ENCODE measurements at regions not wholly inside any gene's neighbourhood (a gene's known extent, or its start where the extent isn't known, plus 50 kb on each side); places are given as distances from the start of the nearest gene placed in this dataset.

- Mint-ChIP-seq H3K27ac (no peak overlapping the region), H3K36me3 (ENCODE audit: low read depth) (no peaks in the 10 kb centered on the region), H3K9me3 (ENCODE audit: low read depth) (no peaks in the 10 kb centered on the region), H3K27me3 (peaks cover 9% of the 10 kb centered on the region), H3K4me3 (no peak overlapping the region), H3K4me1 (no peaks in the 10 kb centered on the region)
- ATAC-seq (no peak), DNase-seq (no peak)
- ChIA-PET CTCF (no interaction called here), POLR2A (no interaction called here)
- intact Hi-C loops (cut with DNase I, micrococcal nuclease), result no loop called here
Observed at GRCh38 chr5:135695656-135696313, 117.0 kb upstream of the CXCL14 start.

- Mint-ChIP-seq H3K36me3 (ENCODE audit: low read depth) (no peaks in the 10 kb centered on the region), H3K4me1 (no peaks in the 10 kb centered on the region), H3K9me3 (ENCODE audit: low read depth) (no peaks in the 10 kb centered on the region), H3K27ac (no peak overlapping the region), H3K4me3 (no peak overlapping the region), H3K27me3 (peaks cover 9% of the 10 kb centered on the region)
- CTCF ChIA-PET, result no interaction called here
- intact Hi-C loops (cut with DNase I, micrococcal nuclease), result no loop called here
- POLR2A ChIA-PET, result no interaction called here
- no peak for ATAC-seq
- no peak for DNase-seq
Observed at GRCh38 chr5:135694906-135695305, 116.1 kb upstream of the CXCL14 start.

- H3K27me3 Mint-ChIP-seq, result peaks cover 9% of the 10 kb centered on the region
- ChIA-PET POLR2A (no interaction called here), CTCF (no interaction called here)
- ATAC-seq (no peak), DNase-seq (no peak)
- H3K4me1 Mint-ChIP-seq, result no peaks in the 10 kb centered on the region
- H3K9me3 Mint-ChIP-seq (ENCODE audit: low read depth), result no peaks in the 10 kb centered on the region
- H3K4me3 Mint-ChIP-seq, result no peak overlapping the region
- no peaks in the 10 kb centered on the region for H3K36me3 Mint-ChIP-seq (ENCODE audit: low read depth)
- no peak overlapping the region for H3K27ac Mint-ChIP-seq
- intact Hi-C loops (cut with DNase I, micrococcal nuclease), result no loop called here
Observed at GRCh38 chr5:135694012-135694411, 115.2 kb upstream of the CXCL14 start.

GRCh38 chr5:135693371-135693955 is 114.7 kb upstream of the CXCL14 start:
- peaks cover 11% of the 10 kb centered on the region for H3K27me3 Mint-ChIP-seq
- ATAC-seq (no peak), DNase-seq (no peak)
- no peaks in the 10 kb centered on the region for H3K9me3 Mint-ChIP-seq (ENCODE audit: low read depth)
- no peaks in the 10 kb centered on the region for H3K4me1 Mint-ChIP-seq
- H3K36me3 Mint-ChIP-seq (ENCODE audit: low read depth), result no peaks in the 10 kb centered on the region
- intact Hi-C loops (cut with DNase I, micrococcal nuclease), result no loop called here
- no peak overlapping the region for H3K27ac Mint-ChIP-seq
- CTCF ChIA-PET, result interaction anchor here (1.0 kb wide), 1 partner anchor 34 kb away, joined by 3 read pairs; no protein-coding TSS in a partner anchor
- POLR2A ChIA-PET, result no interaction called here
- H3K4me3 Mint-ChIP-seq, result no peak overlapping the region

- CTCF ChIA-PET, result interaction anchor here (1.3 kb wide), 1 partner anchor 234 kb away, joined by 4 read pairs; no protein-coding TSS in a partner anchor
- H3K36me3 Mint-ChIP-seq (ENCODE audit: low read depth), result no peaks in the 10 kb centered on the region
- H3K4me3 Mint-ChIP-seq, result no peak overlapping the region
- ATAC-seq (no peak), DNase-seq (no peak)
- POLR2A ChIA-PET, result no interaction called here
- H3K4me1 Mint-ChIP-seq, result no peaks in the 10 kb centered on the region
- H3K9me3 Mint-ChIP-seq (ENCODE audit: low read depth), result no peaks in the 10 kb centered on the region
- H3K27ac Mint-ChIP-seq, result no peak overlapping the region
- peaks cover 16% of the 10 kb centered on the region for H3K27me3 Mint-ChIP-seq
- intact Hi-C loops (cut with DNase I, micrococcal nuclease), result no loop called here
Observed at GRCh38 chr5:135691044-135691443, 112.3 kb upstream of the CXCL14 start.

GRCh38 chr5:135690466-135690865 is 111.7 kb upstream of the CXCL14 start:
- Mint-ChIP-seq H3K36me3 (ENCODE audit: low read depth) (no peaks in the 10 kb centered on the region), H3K4me3 (no peak overlapping the region), H3K27ac (no peak overlapping the region), H3K27me3 (peaks cover 18% of the 10 kb centered on the region), H3K4me1 (no peaks in the 10 kb centered on the region), H3K9me3 (ENCODE audit: low read depth) (no peaks in the 10 kb centered on the region)
- ChIA-PET POLR2A (no interaction called here), CTCF (interaction anchor here (1.3 kb wide), 1 partner anchor 234 kb away, joined by 4 read pairs; no protein-coding TSS in a partner anchor)
- ATAC-seq, result no peak
- DNase-seq, result no peak
- intact Hi-C loops (cut with DNase I, micrococcal nuclease), result no loop called here

- ChIA-PET CTCF (no interaction called here), POLR2A (no interaction called here)
- Mint-ChIP-seq H3K27me3 (peaks cover 16% of the 10 kb centered on the region), H3K27ac (no peak overlapping the region), H3K9me3 (ENCODE audit: low read depth) (no peaks in the 10 kb centered on the region), H3K4me3 (no peak overlapping the region), H3K4me1 (no peaks in the 10 kb centered on the region), H3K36me3 (ENCODE audit: low read depth) (no peaks in the 10 kb centered on the region)
- intact Hi-C loops (cut with DNase I, micrococcal nuclease), result no loop called here
- no peak for DNase-seq
- ATAC-seq, result no peak
Observed at GRCh38 chr5:135689506-135689905, 110.7 kb upstream of the CXCL14 start.

GRCh38 chr5:135688385-135688784 is 109.6 kb upstream of the CXCL14 start:
- Mint-ChIP-seq H3K4me1 (no peaks in the 10 kb centered on the region), H3K27me3 (peaks cover 19% of the 10 kb centered on the region), H3K9me3 (ENCODE audit: low read depth) (no peaks in the 10 kb centered on the region), H3K36me3 (ENCODE audit: low read depth) (no peaks in the 10 kb centered on the region), H3K4me3 (no peak overlapping the region), H3K27ac (no peak overlapping the region)
- intact Hi-C loops (cut with DNase I, micrococcal nuclease), result no loop called here
- DNase-seq, result no peak
- ATAC-seq, result no peak
- POLR2A ChIA-PET, result no interaction called here
- CTCF ChIA-PET, result no interaction called here

GRCh38 chr5:135683189-135683588 is 104.4 kb upstream of the CXCL14 start:
- intact Hi-C loops (cut with DNase I, micrococcal nuclease), result no loop called here
- peaks cover 12% of the 10 kb centered on the region for H3K27me3 Mint-ChIP-seq

GRCh38 chr5:135680713-135681112 is 101.9 kb upstream of the CXCL14 start:
- no peaks in the 10 kb centered on the region for H3K36me3 Mint-ChIP-seq (ENCODE audit: low read depth)
- ChIA-PET POLR2A (no interaction called here), CTCF (no interaction called here)
- H3K27ac Mint-ChIP-seq, result no peak overlapping the region
- DNase-seq (no peak), ATAC-seq (no peak)
- H3K9me3 Mint-ChIP-seq (ENCODE audit: low read depth), result peaks cover 8% of the 10 kb centered on the region
- H3K4me1 Mint-ChIP-seq, result no peaks in the 10 kb centered on the region
- H3K27me3 Mint-ChIP-seq, result peaks cover 4% of the 10 kb centered on the region
- H3K4me3 Mint-ChIP-seq, result no peak overlapping the region
- intact Hi-C loops (cut with DNase I, micrococcal nuclease), result no loop called here

More at GRCh38 chr5:135683189-135683588, 104.4 kb upstream of the CXCL14 start:
- Mint-ChIP-seq H3K36me3 (ENCODE audit: low read depth) (no peaks in the 10 kb centered on the region), H3K4me3 (no peak overlapping the region), H3K9me3 (ENCODE audit: low read depth) (peaks cover 6% of the 10 kb centered on the region), H3K4me1 (no peaks in the 10 kb centered on the region), H3K27ac (no peak overlapping the region)
- no peak for DNase-seq
- ChIA-PET CTCF (no interaction called here), POLR2A (no interaction called here)
- no peak for ATAC-seq

- H3K36me3 Mint-ChIP-seq (ENCODE audit: low read depth), result no peaks in the 10 kb centered on the region
- peaks cover 8% of the 10 kb centered on the region for H3K9me3 Mint-ChIP-seq (ENCODE audit: low read depth)
- H3K27ac Mint-ChIP-seq, result no peak overlapping the region
- ATAC-seq (no peak), DNase-seq (no peak)
- no peaks in the 10 kb centered on the region for H3K27me3 Mint-ChIP-seq
- H3K4me1 Mint-ChIP-seq, result no peaks in the 10 kb centered on the region
- ChIA-PET POLR2A (no interaction called here), CTCF (interaction anchor here (1.0 to 1.2 kb wide), 2 partner anchors 13 to 212 kb away, joined by 3 to 4 read pairs; no protein-coding TSS in a partner anchor)
- intact Hi-C loops (cut with DNase I, micrococcal nuclease), result no loop called here
- no peak overlapping the region for H3K4me3 Mint-ChIP-seq
Observed at GRCh38 chr5:135678640-135679268, 100.0 kb upstream of the CXCL14 start.

- no peak for ATAC-seq
- no peaks in the 10 kb centered on the region for H3K36me3 Mint-ChIP-seq (ENCODE audit: low read depth)
- H3K27ac Mint-ChIP-seq, result no peak overlapping the region
- ChIA-PET CTCF (no interaction called here), POLR2A (no interaction called here)
- H3K27me3 Mint-ChIP-seq, result peaks cover 6% of the 10 kb centered on the region
- H3K4me1 Mint-ChIP-seq, result no peaks in the 10 kb centered on the region
- H3K9me3 Mint-ChIP-seq (ENCODE audit: low read depth), result peaks cover 2% of the 10 kb centered on the region
- DNase-seq, result no peak
- no peak overlapping the region for H3K4me3 Mint-ChIP-seq
- intact Hi-C loops (cut with DNase I, micrococcal nuclease), result no loop called here
Observed at GRCh38 chr5:135671966-135672365, 93.2 kb upstream of the CXCL14 start.

Measured in activated CD4-positive, alpha-beta T cell treated with anti-CD3 and anti-CD28 coated beads for 36 hours (primary cell).